Forelimb muscle (tissue), 1 donor: ENCODE measurements at regions not wholly inside any gene's neighbourhood (a gene's known extent, or its start where the extent isn't known, plus 50 kb on each side); places are given as distances from the start of the nearest gene placed in this dataset.

Experiments
- DNase-seq: peaks from one replicate; pipeline ENCODE4 v3.0.0-alpha.2; 2013; ENCODE audit warnings: low read depth

DNA sequence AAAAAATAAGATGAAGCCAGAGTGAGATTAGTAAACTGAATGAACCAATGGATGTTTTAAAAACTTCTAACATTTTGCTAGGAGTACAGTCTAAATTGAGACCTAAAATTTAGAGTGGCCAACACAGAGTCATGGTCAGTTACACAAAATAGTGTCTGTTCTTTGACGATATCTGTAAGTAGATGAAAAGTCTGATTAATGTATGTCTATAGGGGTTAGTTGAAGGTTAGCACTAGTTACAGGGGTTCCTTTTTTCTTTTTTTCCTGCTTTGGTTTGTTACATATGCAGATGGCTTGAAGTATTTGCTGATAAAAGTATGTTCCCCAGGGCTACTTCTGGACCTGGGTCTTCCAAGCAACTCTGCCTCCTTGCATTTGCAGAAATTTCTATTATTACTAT is 90.1 kb upstream of the MTPN start:
- no peak for DNase-seq

GRCh38 chr7:136066304-136067143 is 89.4 kb upstream of the MTPN start:
- DNase-seq, result no peak

DNA sequence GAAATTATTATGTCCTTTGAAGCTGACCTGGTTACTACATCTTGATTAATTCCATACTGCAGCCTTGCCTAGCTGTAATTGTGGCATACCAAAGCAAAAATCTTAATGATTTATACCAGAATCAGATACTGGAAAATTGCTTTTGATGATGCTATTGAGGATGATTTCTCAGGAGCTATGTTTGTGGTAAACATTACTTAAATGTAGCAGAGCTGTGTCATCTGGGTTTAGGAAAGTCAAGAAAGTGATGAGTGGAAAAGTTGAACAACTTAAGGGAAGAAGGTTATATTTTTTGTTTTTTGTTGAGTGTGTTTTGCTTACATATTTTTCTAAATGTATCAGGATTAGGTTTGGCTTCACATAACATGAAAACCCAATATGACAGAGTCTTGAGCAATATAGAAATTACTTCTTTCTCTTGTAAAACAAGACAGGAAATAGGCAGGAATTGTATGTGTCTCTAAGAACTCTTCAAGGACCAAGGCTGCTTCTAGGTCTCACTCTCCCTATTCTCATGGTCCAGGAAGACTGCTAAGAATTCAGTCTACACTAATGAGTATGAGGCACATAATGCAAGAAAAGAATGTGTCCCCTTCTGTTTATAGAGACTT is 87.6 kb upstream of the MTPN start:
- DNase-seq, result no peak

DNA sequence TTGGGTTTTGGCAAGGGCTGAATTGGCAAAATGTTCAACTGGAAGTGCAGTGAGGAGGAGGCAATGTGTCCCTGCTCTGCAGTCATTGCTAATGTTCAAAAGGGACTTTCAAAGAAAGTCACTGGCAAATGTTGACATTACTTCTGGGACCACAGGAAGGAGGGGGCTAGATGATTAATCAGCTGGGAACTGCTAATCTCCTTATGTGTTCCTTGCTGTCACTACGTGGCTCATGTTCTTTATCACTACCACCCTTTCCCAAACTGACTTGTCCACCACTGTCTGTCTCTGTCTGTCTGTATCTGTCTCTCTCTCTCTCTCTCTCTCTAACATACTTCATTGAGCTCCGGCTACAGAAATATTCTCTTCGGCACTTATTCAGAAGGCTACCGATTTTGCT is 86.9 kb upstream of the MTPN start:
- DNase-seq, result no peak

DNA sequence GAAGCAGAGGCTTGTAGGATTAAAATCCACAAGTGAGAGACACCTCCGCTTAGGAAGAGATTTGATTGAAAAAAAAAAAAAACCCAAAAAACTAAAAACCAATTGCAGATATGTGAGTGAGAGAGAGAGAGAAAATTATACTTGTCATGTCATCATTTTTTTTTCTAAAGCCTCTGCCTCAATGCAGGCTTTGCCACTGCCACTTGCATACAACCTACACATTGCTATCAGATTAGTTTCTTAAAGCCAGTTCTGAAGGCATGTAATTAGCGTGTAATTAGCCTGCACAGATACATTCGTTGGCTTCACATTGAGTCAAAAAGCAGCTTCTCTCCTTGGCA is 86.1 kb upstream of the MTPN start:
- DNase-seq, result no peak

- no peak for DNase-seq
These were observed 85.6 kb upstream of the MTPN start for GRCh38 chr7:136062625-136063325.

DNA sequence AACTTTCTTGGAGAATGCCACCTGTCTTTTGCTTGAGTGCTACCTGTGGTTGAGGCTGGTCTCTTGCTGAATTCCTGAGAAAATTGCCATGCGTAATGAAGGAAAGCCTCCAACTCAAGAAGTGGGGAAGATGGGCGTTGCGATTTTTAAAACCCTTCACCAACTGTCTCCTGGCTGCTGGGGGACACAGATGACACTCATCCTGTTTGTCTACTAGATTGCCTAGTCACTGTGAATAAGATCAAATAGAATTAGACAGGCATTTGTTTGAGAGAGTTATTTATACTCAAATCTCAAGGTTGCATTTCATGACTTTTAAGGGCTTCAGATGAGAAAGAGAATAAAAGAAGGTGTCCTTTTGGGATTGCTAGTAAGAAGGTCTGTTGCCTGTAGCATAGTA is 84.3 kb upstream of the MTPN start:
- DNase-seq, result no peak

GRCh38 chr7:136058546-136058945 is 81.4 kb upstream of the MTPN start:
- DNase-seq, result no peak

GRCh38 chr7:136057509-136057908 is 80.3 kb upstream of the MTPN start:
- DNase-seq, result no peak

DNA sequence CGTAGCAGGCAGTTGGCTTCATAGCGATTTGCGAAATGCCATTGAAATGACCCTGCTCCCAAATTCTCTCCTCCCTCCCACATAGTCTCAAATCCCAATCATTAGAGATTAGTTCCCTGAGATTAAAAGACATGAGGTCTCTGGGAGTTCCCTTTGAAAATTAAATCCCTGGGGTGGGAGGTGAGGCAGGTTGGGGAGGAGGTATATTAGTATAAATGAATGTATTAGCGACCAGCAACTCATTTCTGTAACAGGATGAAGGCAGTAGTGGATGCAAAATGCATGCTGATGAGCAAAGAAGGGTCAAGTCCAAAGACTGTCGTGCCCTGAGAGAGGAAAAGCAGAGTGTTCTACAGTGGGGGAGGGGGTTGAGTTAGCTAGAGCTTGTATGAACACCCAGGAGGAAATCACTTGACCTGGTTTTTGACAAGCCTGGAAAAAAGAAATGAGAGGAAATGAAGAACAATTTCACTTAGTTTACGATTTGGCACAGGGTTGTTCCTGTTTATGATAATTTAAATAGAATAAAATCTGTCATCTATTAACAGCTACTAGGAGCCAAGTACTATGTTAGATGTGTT is 79.6 kb upstream of the MTPN start:
- no peak for DNase-seq

- DNase-seq, result no peak
These were observed 78.1 kb upstream of the MTPN start for GRCh38 chr7:136055266-136055665.

GRCh38 chr7:136053689-136054485 is 76.7 kb upstream of the MTPN start:
- DNase-seq, result no peak

DNA sequence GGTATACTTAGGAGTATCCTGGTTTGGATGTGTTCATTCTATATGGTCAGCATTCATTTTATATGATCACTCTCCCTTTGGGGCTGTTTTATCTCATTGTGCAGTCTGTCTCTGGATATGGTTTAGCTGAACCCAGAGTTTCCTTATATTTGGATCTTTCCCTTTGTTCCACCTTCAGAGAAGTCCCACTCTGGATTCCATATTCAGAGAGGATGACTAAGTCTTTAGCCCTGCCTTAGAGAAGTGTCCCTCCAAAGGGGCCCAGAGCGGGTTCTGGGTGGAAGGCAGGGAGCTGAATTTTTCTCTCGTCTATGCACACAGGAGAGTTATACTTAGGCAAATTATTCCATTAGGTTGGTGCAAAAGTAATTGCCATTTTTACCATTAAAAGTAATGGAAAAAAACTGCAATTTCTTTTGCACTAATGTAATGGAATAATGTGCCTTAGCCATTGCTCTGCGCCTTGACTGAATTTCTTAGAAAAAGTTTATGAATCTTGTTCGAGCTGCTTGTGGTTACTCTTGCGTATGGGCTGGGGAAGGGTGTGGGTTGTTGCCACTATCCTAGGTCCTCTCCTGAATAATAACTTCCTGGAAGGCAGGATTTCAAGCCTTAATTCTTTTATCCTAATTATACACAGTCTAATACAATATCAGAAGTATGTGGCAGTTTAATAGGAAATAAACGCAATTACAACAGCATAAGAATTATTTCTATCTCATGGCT is 74.2 kb upstream of the MTPN start:
- DNase-seq, result no peak

- no peak for DNase-seq
These were observed 73.3 kb upstream of the MTPN start for GRCh38 chr7:136050462-136050847.

- DNase-seq, result no peak
These were observed 72.8 kb upstream of the MTPN start for GRCh38 chr7:136049818-136050461.

DNA sequence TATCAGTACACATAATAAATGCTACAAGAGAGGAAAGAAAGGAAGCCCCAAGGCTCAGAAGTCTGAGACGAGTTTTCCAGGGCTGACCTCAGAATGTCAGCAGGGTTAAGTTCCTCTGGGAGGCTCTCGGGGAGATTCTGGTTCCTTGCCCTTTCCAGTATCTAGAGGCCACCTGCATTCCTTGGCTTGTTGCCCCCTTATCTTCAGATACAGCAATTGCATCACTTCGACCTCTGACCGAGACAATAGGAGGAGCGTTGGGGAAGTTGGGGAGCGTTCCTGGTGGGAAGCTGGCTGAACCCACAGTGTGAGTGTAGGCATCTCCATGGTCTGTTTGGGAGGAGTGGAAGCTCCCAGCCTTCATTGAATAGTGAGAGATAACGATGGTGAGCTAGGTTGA is 72.0 kb upstream of the MTPN start:
- no peak for DNase-seq

- no peak for DNase-seq
These were observed 69.4 kb upstream of the MTPN start for GRCh38 chr7:136046548-136046947.

DNA sequence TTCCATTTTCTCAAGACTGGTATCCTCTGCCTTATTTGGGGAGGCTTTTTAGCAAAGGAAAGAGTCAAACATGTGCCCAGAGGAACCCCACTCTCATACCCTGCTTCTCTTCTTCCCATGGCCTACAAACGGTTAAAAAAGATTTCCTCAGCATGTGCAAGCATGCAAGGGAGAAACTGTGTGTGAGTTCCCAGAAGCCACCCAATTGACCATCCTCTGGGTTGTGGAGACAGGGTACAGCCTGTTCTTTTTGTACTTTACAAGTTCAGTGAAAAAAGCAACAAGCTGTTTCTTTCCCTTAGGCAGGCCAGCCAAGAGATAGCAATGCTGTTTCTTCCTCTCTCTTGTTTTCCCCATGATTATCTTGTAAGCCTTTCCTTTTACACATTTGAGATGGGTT is 68.8 kb upstream of the MTPN start:
- DNase-seq, result no peak

DNA sequence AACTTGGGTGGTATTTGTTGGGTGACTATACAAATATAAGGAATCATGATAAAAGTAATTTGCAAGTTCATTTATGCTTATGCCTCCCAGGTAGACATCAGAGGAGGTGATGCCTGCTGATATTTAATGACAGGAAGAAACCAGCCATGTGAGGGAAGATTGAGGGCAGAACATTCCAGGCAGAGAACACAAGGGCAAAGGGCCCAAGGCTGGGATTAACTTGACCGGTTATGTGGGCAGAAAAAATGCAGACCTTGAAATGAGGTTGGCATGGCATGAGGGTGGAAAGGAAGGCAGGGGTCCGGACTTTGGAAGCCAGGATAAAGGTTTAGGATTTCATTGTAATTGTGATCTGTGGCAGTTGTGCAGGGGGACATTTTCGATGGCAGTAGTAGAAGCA is 68.0 kb upstream of the MTPN start:
- DNase-seq, result no peak

- DNase-seq, result no peak
These were observed 62.6 kb upstream of the MTPN start for GRCh38 chr7:136039577-136040345.
